Neural cell (in vitro differentiated cells): ENCODE measurements at regions not wholly inside any gene's neighbourhood (a gene's known extent, or its start where the extent isn't known, plus 50 kb on each side); places are given as distances from the start of the nearest gene placed in this dataset.

Experiments
- H2AFZ ChIP-seq: fragments of 200-600, 300-800 bp; sonication (generic), shearing (Covaris generic); 2 replicates; pipeline ENCODE4 v1.6.0; 2014; ENCODE audit warnings: low read depth, mild to moderate bottlenecking, antibody characterized with exemption, low read length, moderate library complexity
- H3F3A ChIP-seq: fragments of 200-600 bp; shearing (Covaris generic); 2 replicates; pipeline ENCODE4 v1.6.1; 2016; ENCODE audit warnings: mild to moderate bottlenecking, moderate library complexity, mixed read lengths, antibody characterized with exemption, low read length; ENCODE audit not compliant: insufficient read depth, poor library complexity, severe bottlenecking
- H3K27ac ChIP-seq: fragments of 200-600, 300-800 bp; sonication (generic), shearing (Covaris generic); 2 replicates; pipeline ENCODE4 v1.5.1; 2014; ENCODE audit warnings: mild to moderate bottlenecking, low read length, moderate library complexity
- H3K27me3 ChIP-seq: fragments of 300-800, 200-600 bp; sonication (generic), shearing (Covaris generic); 2 replicates; pipeline ENCODE4 v1.6.0; 2014; ENCODE audit warnings: mild to moderate bottlenecking, low read depth, low read length, moderate library complexity; ENCODE audit not compliant: insufficient read depth
- H3K36me3 ChIP-seq: fragments of 300-800, 200-600 bp; sonication (generic), shearing (Covaris generic); 2 replicates; pipeline ENCODE4 v1.5.1; 2014; ENCODE audit warnings: mild to moderate bottlenecking, antibody characterized with exemption, low read length, moderate library complexity; ENCODE audit not compliant: insufficient read depth
- H3K4me2 ChIP-seq: fragments of 300-800, 200-600 bp; sonication (generic), shearing (Covaris generic); 2 replicates; pipeline ENCODE4 v1.6.0; 2014; ENCODE audit warnings: mild to moderate bottlenecking, low read length
- H3K4me3 ChIP-seq: fragments of 300-800, 200-600 bp; sonication (generic), shearing (Covaris generic); 2 replicates; pipeline ENCODE4 v1.5.1; 2014; ENCODE audit warnings: mild to moderate bottlenecking, low read length, moderate library complexity
- H3K79me2 ChIP-seq: fragments of 200-600 bp; shearing (Covaris generic); replicated peaks from 2 replicates; pipeline ENCODE4 v1.6.0; 2014; ENCODE audit warnings: mild to moderate bottlenecking, low read length, moderate library complexity; ENCODE audit not compliant: insufficient read depth
- H3K9ac ChIP-seq: fragments of 300-800, 200-600 bp; sonication (generic), shearing (Covaris generic); 2 replicates; pipeline ENCODE4 v1.6.1; 2016; ENCODE audit warnings: mild to moderate bottlenecking, low read length, mixed read lengths
- H3K9me2 ChIP-seq: fragments of 200-600 bp; shearing (Covaris generic); 2 replicates; pipeline ENCODE4 v1.6.1; 2016; ENCODE audit warnings: mild to moderate bottlenecking, low read length, mixed read lengths; ENCODE audit not compliant: insufficient read depth
- H3K9me3 ChIP-seq: fragments of 200-600, 300-800 bp; sonication (generic), shearing (Covaris generic); 2 replicates; pipeline ENCODE4 v1.6.1; 2016; ENCODE audit warnings: mild to moderate bottlenecking, mixed run types, low read length, moderate library complexity, mixed read lengths
- H4K20me1 ChIP-seq: fragments of 200-600 bp; shearing (Covaris generic); 2 replicates; pipeline ENCODE4 v1.6.1; 2016; ENCODE audit warnings: mild to moderate bottlenecking, mixed run types; ENCODE audit not compliant: insufficient read depth
- EP300 ChIP-seq: fragments of 450-650 bp; conservative IDR thresholded peaks from 2 replicates; pipeline ENCODE4 v1.6.1; 2014; ENCODE audit warnings: antibody characterized with exemption, mild to moderate bottlenecking, moderate library complexity; ENCODE audit not compliant: poor library complexity, severe bottlenecking
- EZH2 ChIP-seq: fragments of 200-600, 300-800 bp; shearing (Covaris generic), sonication (generic); IDR thresholded peaks from 2 replicates; pipeline ENCODE4 v1.6.1; 2014; ENCODE audit warnings: antibody characterized with exemption, low read length, borderline replicate concordance, mild to moderate bottlenecking; ENCODE audit not compliant: insufficient read depth, poor library complexity, severe bottlenecking
- MXI1 ChIP-seq: fragments of 450-650 bp; conservative IDR thresholded peaks from 2 replicates; pipeline ENCODE4 v1.6.1; 2014; ENCODE audit warnings: antibody characterized with exemption, mild to moderate bottlenecking; ENCODE audit not compliant: poor library complexity, severe bottlenecking
- POLR2AphosphoS5 ChIP-seq: IDR thresholded peaks from 2 replicates; pipeline ENCODE4 v1.6.1; 2012
- RAD21 ChIP-seq: fragments of 450-650 bp; conservative IDR thresholded peaks from 2 replicates; pipeline ENCODE4 v1.6.1; 2014; ENCODE audit warnings: antibody characterized with exemption, mild to moderate bottlenecking, moderate library complexity
- REST ChIP-seq: IDR thresholded peaks from 2 replicates; pipeline ENCODE4 v1.6.1; 2012; ENCODE audit warnings: borderline replicate concordance
- SMC3 ChIP-seq: fragments of 450-650 bp; conservative IDR thresholded peaks from 2 replicates; pipeline ENCODE4 v1.6.1; 2014; ENCODE audit warnings: antibody characterized with exemption, mild to moderate bottlenecking, moderate library complexity; ENCODE audit not compliant: poor library complexity
- TAF1 ChIP-seq: IDR thresholded peaks from 2 replicates; pipeline ENCODE4 v1.6.1; 2012; ENCODE audit warnings: low read depth
- TF ChIP-seq, protein P1 (sequence below): fragments of 450-650 bp; IDR thresholded peaks from 2 replicates; pipeline ENCODE4 v1.5.1; 2014; ENCODE audit warnings: antibody characterized with exemption, mild to moderate bottlenecking, moderate library complexity; ENCODE audit not compliant: poor library complexity, severe bottlenecking

DNA sequence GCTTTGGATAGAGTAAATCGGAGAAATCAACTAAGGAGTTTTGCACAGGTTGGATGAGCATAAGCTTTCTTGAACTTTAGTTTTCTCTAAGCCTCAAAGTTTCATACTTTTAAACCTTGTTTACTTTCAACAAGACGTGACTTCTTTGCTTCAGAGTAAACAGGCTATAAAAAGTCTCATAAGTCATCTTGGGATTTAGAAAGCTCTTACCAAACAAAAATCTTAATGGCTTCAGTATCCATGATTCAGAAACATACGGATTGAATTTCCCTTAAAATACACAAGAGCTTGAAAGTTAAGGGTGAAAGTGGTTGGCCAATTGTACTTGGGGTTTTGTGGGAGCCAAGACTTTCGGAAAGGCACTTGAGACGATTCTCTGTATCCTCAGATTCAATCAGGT is 270.9 kb upstream of the ANKH start:
- no peaks in the 10 kb centered on the region for H3K36me3 ChIP-seq
- H3K79me2 ChIP-seq = no peaks in the 10 kb centered on the region
- no peaks in the 10 kb centered on the region for H3K27me3 ChIP-seq
- H3K4me3 ChIP-seq = no peak overlapping the region
- TF ChIP-seq POLR2AphosphoS5 (no peak), EP300 (no peak), EZH2 (no peak), TAF1 (no peak), REST (no peak), SMC3 (no peak), RAD21 (no peak), MXI1 (no peak)
- TF ChIP-seq, protein P1, sequence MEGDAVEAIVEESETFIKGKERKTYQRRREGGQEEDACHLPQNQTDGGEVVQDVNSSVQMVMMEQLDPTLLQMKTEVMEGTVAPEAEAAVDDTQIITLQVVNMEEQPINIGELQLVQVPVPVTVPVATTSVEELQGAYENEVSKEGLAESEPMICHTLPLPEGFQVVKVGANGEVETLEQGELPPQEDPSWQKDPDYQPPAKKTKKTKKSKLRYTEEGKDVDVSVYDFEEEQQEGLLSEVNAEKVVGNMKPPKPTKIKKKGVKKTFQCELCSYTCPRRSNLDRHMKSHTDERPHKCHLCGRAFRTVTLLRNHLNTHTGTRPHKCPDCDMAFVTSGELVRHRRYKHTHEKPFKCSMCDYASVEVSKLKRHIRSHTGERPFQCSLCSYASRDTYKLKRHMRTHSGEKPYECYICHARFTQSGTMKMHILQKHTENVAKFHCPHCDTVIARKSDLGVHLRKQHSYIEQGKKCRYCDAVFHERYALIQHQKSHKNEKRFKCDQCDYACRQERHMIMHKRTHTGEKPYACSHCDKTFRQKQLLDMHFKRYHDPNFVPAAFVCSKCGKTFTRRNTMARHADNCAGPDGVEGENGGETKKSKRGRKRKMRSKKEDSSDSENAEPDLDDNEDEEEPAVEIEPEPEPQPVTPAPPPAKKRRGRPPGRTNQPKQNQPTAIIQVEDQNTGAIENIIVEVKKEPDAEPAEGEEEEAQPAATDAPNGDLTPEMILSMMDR = no peak
- no peak overlapping the region for H3K9ac ChIP-seq
- H3K4me2 ChIP-seq = no peak overlapping the region
- H2AFZ ChIP-seq = no peak overlapping the region
- no peak overlapping the region for H3K27ac ChIP-seq
- no peaks in the 10 kb centered on the region for H4K20me1 ChIP-seq
- H3K9me3 ChIP-seq = no peaks in the 10 kb centered on the region
- H3F3A ChIP-seq = no peaks in the 10 kb centered on the region
- H3K9me2 ChIP-seq = no peaks in the 10 kb centered on the region

GRCh38 chr5:15137414-15137813 is 265.8 kb upstream of the ANKH start:
- Histone ChIP-seq H3K9me3 (no peaks in the 10 kb centered on the region), H3K9ac (no peak overlapping the region), H2AFZ (no peak overlapping the region), H3K79me2 (no peaks in the 10 kb centered on the region), H4K20me1 (no peaks in the 10 kb centered on the region), H3K4me2 (no peak overlapping the region), H3K27ac (no peak overlapping the region), H3F3A (no peaks in the 10 kb centered on the region), H3K36me3 (no peaks in the 10 kb centered on the region), H3K4me3 (no peak overlapping the region), H3K27me3 (no peaks in the 10 kb centered on the region), H3K9me2 (no peaks in the 10 kb centered on the region)
- TF ChIP-seq MXI1 (no peak), RAD21 (no peak), REST (no peak), TAF1 (no peak), POLR2AphosphoS5 (no peak), EP300 (no peak), SMC3 (no peak), EZH2 (no peak)
- TF ChIP-seq, protein P1 = no peak
